GM12874 (cell line): ENCODE measurements at regions not wholly inside any gene's neighbourhood (a gene's known extent, or its start where the extent isn't known, plus 50 kb on each side); places are given as distances from the start of the nearest gene placed in this dataset.

ENCODE experiments used
- TF ChIP-seq, protein P1 (sequence below): IDR thresholded peaks from 2 replicates; pipeline ENCODE4 v1.5.1; 2011; ENCODE audit warnings: low read depth, mild to moderate bottlenecking, control low read depth, low read length, moderate library complexity; ENCODE audit not compliant: insufficient read depth

DNA sequence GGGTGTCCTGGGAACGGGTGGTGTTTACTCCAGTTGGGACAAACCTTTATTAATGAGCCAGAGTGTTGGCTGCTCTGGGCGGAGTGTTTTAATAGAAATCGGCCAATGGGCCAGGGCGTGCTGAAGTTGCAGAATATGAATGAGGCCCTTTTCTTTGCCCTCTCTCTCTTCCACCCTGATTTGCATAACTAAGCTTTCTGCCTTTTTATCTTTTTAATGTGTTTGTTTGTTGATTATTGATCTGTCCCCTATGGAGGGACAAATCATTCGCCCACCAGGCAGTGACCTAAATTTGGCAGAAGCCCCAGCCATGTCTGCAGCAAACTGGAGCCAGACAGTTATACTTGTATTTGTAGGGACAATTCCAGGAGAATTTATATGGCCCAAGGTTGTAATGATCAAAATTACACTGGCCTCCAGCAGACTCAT, 420.9 kb downstream of the PREX1 start:
- TF ChIP-seq, protein P1, sequence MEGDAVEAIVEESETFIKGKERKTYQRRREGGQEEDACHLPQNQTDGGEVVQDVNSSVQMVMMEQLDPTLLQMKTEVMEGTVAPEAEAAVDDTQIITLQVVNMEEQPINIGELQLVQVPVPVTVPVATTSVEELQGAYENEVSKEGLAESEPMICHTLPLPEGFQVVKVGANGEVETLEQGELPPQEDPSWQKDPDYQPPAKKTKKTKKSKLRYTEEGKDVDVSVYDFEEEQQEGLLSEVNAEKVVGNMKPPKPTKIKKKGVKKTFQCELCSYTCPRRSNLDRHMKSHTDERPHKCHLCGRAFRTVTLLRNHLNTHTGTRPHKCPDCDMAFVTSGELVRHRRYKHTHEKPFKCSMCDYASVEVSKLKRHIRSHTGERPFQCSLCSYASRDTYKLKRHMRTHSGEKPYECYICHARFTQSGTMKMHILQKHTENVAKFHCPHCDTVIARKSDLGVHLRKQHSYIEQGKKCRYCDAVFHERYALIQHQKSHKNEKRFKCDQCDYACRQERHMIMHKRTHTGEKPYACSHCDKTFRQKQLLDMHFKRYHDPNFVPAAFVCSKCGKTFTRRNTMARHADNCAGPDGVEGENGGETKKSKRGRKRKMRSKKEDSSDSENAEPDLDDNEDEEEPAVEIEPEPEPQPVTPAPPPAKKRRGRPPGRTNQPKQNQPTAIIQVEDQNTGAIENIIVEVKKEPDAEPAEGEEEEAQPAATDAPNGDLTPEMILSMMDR: no peak

DNA sequence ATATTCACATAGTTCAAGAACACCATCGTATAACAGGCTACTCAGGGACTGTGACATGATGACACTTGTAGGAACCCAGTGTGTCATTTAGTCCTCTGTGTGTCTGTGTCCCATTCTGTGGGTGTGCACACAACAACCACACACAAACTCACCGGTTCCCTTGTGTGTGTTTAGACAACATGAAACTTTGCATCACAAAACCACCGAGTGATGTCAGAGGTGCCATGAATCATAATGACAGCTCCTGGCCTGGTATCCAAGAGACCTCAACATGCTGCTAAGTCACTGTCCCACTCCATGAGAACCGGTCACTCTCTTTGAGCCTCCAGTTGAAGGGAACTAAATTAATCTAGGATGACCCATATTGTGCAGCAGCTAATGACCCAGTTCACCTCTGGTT, 421.3 kb downstream of the PREX1 start:
- TF ChIP-seq, protein P1: no peak

DNA sequence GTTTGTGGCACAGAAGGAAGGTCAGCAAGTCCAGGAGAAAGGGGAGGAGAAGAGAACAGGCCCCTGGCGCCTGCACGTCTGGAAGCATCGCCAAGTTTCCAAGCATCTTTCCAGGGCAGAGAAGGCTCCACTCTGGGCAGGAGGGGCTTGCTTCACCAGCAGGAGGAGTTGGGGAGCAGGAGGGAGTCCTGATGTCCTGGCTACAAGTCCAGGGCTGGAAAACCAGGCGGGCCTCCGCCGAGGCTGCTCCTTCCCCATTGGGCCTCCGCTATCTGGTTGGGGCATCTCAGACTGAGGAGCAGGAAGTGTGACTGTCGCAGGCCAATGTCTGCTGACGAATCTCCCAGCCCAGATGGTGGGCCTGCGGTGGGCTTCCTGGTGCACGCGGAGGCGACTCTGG, 421.9 kb downstream of the PREX1 start:
- TF ChIP-seq, protein P1: no peak

DNA sequence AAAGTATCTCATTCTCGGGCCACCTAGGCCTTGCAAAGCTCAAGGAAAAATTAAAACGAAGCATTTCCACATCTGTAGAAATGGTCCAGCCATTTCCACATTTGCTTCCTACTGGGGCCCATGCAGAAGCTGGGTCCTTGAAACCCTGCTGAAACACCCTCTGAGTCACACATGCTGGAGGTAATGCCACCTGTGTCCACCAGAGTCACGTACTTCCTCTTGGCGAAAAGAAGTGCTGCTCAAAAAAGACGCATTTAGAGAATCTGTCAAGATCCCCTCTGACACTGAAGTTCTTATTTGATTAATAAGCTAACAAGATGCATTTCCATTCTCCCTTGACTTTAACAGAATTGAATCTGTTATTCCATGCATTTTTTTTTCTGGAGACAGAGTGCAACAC, 423.2 kb downstream of the PREX1 start:
- TF ChIP-seq, protein P1: peak; percentile 45; the same call in 1 of the 2 replicates

DNA sequence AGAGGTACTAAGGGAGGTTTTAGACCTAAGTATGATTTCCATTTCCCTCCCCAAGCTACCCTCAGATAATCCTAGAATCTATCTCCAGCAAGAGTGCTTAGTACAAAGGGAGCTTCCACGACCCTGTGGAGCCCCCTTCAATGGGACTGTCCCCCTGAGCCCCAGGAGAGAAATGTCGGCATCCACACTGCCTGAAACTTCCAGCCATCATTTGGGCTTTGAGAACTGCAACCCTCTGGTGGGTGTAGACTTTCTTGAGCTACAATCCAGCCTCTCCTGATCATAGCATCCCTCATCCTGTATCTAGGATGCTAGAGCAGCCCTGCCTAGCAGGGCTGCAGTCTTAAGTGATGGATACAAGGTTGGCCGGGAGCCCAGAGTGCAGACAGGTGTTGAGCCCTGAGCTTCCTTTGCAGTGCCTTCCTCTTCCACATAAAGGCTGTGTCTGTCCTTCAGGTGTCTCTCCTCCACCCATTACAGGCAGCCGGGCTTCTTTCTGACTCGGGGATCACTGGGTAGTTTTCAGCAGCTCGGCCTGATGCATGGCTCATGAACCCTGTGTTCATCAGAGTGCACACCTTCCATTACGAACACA, 424.5 kb downstream of the PREX1 start:
- TF ChIP-seq, protein P1: no peak

DNA sequence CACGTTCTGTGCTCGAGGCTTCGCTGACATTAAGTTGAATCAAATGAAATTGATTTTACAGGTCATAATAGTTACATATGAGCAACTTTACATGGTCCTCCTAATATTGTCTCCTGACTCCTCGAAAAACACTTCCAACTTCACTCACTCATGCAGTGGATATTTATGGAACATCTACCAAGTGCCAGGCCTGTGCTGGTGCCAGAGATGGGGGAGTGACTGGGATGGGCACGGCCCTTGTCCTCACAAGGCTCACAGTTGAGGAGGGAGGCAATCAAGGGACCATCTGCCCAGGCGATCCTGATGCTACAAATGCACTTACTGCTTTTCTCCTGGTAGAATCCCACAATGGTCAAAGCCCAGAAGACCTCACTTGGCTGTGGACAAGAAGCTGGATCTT, 426.4 kb downstream of the PREX1 start:
- TF ChIP-seq, protein P1: no peak

DNA sequence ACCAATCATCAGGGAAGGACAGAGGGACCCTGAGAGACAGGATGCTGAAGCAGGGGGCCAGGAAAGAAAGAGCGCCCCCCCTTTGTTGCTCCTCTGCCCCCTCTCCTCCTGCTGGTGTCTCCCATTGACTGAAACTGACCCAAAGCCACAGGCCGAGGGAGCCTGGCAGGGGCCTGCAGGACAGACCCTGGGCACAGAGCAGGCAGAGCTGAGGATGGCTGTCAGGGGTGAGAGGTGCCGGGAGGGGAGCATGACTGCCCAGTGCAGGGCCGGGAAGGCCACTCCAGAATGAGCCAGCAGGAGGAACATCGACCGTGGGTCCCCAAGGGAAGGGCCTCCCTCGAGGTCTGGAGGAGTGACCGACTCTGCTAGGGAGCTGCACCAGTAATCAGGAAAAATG, 427.8 kb downstream of the PREX1 start:
- TF ChIP-seq, protein P1: no peak
